Fibroblast of lung (primary cell): ENCODE measurements at regions not wholly inside any gene's neighbourhood (a gene's known extent, or its start where the extent isn't known, plus 50 kb on each side); places are given as distances from the start of the nearest gene placed in this dataset.

Experiments used
- DNase-seq, 2 donors: peaks; one replicate each; pipeline versions ENCODE4 v3.0.0 to v3.0.0-alpha.2; 2010; ENCODE audit warnings: low read depth in 2 of 2
- H2AFZ ChIP-seq: 2 replicates; pipeline ENCODE4 v1.5.1; 2012; ENCODE audit warnings: low read length, control low read depth, inconsistent platforms
- H3K27ac ChIP-seq: 2 replicates; pipeline ENCODE4 v1.5.1; 2011; ENCODE audit warnings: low read length, control low read depth; ENCODE audit not compliant: insufficient read depth
- H3K27me3 ChIP-seq: 2 replicates; pipeline ENCODE4 v1.5.1; 2011; ENCODE audit warnings: mild to moderate bottlenecking, low read length; ENCODE audit not compliant: control insufficient read depth, insufficient read depth
- H3K36me3 ChIP-seq: 2 replicates; pipeline ENCODE4 v1.5.1; 2011; ENCODE audit warnings: low read length; ENCODE audit not compliant: control insufficient read depth, insufficient read depth
- H3K4me1 ChIP-seq: 2 replicates; pipeline ENCODE4 v1.5.1; 2011; ENCODE audit warnings: low read length; ENCODE audit not compliant: control insufficient read depth, insufficient read depth; ENCODE audit errors: extremely low read depth
- H3K4me2 ChIP-seq: 2 replicates; pipeline ENCODE4 v1.5.1; 2011; ENCODE audit warnings: low read length, control low read depth; ENCODE audit not compliant: insufficient read depth; ENCODE audit errors: extremely low read depth
- H3K4me3 ChIP-seq, 4 experiments: fragments of 200-600 bp in 1 of 4; sonication (generic) in 1 of 4; replicated peaks in 1 of 4; 2 replicates each; pipeline ENCODE4 v1.5.1; 2011 to 2016; ENCODE audit warnings: low read length in 4 of 4, low read depth in 3 of 4, mild to moderate bottlenecking in 3 of 4, control low read depth in 2 of 4, inconsistent platforms in 1 of 4, mixed read lengths in 1 of 4; ENCODE audit not compliant: insufficient read depth in 1 of 4; ENCODE audit errors: control extremely low read depth in 1 of 4
- H3K79me2 ChIP-seq: 2 replicates; pipeline ENCODE4 v1.5.1; 2012; ENCODE audit warnings: mild to moderate bottlenecking, low read length, inconsistent platforms; ENCODE audit not compliant: control insufficient read depth, insufficient read depth
- H3K9ac ChIP-seq: 2 replicates; pipeline ENCODE4 v1.5.1; 2011; ENCODE audit warnings: mild to moderate bottlenecking, low read length, control low read depth; ENCODE audit not compliant: insufficient read depth
- H3K9me3 ChIP-seq: 2 replicates; pipeline ENCODE4 v1.5.1; 2012; ENCODE audit warnings: low read depth, low read length; ENCODE audit not compliant: control insufficient read depth, insufficient read depth
- H4K20me1 ChIP-seq: 2 replicates; pipeline ENCODE4 v1.5.1; 2011; ENCODE audit warnings: low read length; ENCODE audit not compliant: control insufficient read depth, insufficient read depth; ENCODE audit errors: extremely low read depth
- EZH2 ChIP-seq: IDR thresholded peaks from 2 replicates; pipeline ENCODE4 v1.5.1; 2012; ENCODE audit warnings: low read length, control low read depth, mild to moderate bottlenecking; ENCODE audit errors: missing control alignments
- TF ChIP-seq, protein P1 (sequence below), 2 donors: IDR thresholded peaks in 1 of 2; conservative IDR thresholded peaks in 1 of 2; 1 replicate in 1 of 2; 2 replicates in 1 of 2; pipeline ENCODE4 v1.5.1; 2011 to 2012; ENCODE audit warnings: low read length in 2 of 2, control low read depth in 1 of 2, inconsistent platforms in 1 of 2, low read depth in 1 of 2, mild to moderate bottlenecking in 1 of 2

DNA sequence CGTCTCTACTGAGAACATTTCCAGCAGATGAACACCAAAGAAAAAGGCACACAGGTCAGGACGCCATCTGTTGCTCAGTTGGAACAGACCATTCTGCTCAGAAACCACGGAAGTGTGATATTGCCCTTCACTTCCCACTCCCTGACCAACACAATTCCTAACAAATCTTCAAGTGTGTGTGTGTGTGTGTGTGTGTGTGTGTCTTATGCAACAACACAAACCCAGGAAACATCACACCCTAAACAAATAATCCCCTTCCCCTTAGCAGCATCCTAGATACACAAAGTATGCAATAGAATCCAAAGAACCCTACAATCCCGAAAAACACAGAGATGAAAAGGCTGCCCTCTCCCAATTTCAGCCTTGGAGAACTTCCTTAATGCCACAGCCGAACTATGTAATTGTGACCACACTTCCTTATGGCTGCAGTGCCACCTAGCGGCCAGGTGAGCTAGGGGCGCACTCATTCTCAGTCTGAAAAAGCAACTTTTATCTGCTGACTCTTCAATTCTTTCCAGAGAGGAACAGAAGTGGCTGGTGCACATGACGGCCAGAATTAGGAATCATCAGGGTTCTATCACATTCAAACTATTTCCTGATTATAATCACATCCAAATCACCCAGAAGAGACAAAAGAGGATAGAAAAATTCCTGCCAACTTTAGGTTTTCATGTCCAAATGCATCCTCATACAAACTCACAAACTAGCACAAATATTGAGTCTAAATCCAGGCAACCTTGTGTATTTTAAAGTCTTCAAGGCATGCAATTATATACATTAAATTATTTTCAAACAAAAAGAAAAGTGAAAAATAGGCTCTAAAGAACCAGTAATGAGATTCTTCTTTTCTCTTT is 164.9 kb downstream of the DHX15 start:
- TF ChIP-seq EZH2, result no peak
- TF ChIP-seq, protein P1, sequence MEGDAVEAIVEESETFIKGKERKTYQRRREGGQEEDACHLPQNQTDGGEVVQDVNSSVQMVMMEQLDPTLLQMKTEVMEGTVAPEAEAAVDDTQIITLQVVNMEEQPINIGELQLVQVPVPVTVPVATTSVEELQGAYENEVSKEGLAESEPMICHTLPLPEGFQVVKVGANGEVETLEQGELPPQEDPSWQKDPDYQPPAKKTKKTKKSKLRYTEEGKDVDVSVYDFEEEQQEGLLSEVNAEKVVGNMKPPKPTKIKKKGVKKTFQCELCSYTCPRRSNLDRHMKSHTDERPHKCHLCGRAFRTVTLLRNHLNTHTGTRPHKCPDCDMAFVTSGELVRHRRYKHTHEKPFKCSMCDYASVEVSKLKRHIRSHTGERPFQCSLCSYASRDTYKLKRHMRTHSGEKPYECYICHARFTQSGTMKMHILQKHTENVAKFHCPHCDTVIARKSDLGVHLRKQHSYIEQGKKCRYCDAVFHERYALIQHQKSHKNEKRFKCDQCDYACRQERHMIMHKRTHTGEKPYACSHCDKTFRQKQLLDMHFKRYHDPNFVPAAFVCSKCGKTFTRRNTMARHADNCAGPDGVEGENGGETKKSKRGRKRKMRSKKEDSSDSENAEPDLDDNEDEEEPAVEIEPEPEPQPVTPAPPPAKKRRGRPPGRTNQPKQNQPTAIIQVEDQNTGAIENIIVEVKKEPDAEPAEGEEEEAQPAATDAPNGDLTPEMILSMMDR (conservative IDR thresholded peaks at IDR 0.05 in 1 of 2, IDR thresholded peaks at IDR 0.05 in 1 of 2; ENCODE audit: low read depth in 1 of 2, low read length in 2 of 2), result peak; percentile 94
- Histone ChIP-seq H3K36me3 (no peaks in the 10 kb centered on the region), H3K27ac (no peak overlapping the region), H3K4me1 (no peaks in the 10 kb centered on the region), H3K79me2 (no peaks in the 10 kb centered on the region), H4K20me1 (no peaks in the 10 kb centered on the region), H3K9ac (no peak overlapping the region), H3K4me3 (no peak overlapping the region), H3K9me3 (no peaks in the 10 kb centered on the region), H2AFZ (no peak overlapping the region), H3K27me3 (no peaks in the 10 kb centered on the region), H3K4me2 (no peak overlapping the region)
- peak; percentile 68 to 84 for DNase-seq

GRCh38 chr4:24417206-24417605 is 167.1 kb downstream of the DHX15 start:
- Histone ChIP-seq H3K4me2 (no peak overlapping the region), H4K20me1 (no peaks in the 10 kb centered on the region), H3K9ac (no peak overlapping the region), H3K27me3 (no peaks in the 10 kb centered on the region), H3K4me3 (no peak overlapping the region), H3K36me3 (no peaks in the 10 kb centered on the region), H3K9me3 (no peaks in the 10 kb centered on the region), H2AFZ (no peak overlapping the region), H3K79me2 (no peaks in the 10 kb centered on the region), H3K4me1 (no peaks in the 10 kb centered on the region), H3K27ac (no peak overlapping the region)
- TF ChIP-seq, protein P1 (conservative IDR thresholded peaks at IDR 0.05 in 1 of 2, IDR thresholded peaks at IDR 0.05 in 1 of 2; ENCODE audit: low read depth in 1 of 2, low read length in 2 of 2), result no peak
- no peak for TF ChIP-seq EZH2
- peak in 1 of 2 donors; percentile 57 for DNase-seq

DNA sequence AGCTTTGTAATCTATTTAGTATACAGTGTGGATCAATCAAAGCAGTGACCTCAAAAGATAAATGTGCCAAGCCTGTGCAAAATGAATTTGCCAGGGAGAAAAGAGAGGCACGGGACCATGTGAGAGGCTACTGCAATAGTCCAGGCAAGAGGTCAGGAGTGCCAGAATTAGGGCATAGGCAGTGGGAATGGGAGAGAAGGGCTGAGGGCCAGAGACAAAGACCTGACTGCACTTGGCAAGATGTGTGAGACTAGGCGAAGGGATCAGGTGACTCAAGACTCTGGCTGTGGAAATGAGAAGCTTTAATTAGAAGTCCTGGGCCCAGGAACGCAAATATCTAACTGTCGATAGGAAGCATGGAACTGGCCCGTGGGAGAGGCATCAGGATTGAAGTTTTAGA is 168.1 kb downstream of the DHX15 start:
- Histone ChIP-seq H3K79me2 (no peaks in the 10 kb centered on the region), H3K27me3 (no peaks in the 10 kb centered on the region), H3K27ac (no peak overlapping the region), H3K4me2 (no peak overlapping the region), H3K4me3 (no peak overlapping the region), H3K4me1 (no peaks in the 10 kb centered on the region), H4K20me1 (no peaks in the 10 kb centered on the region), H3K36me3 (no peaks in the 10 kb centered on the region), H3K9me3 (no peaks in the 10 kb centered on the region), H2AFZ (no peak overlapping the region), H3K9ac (no peak overlapping the region)
- no peak for DNase-seq
- no peak for TF ChIP-seq EZH2
- TF ChIP-seq, protein P1 (conservative IDR thresholded peaks at IDR 0.05 in 1 of 2, IDR thresholded peaks at IDR 0.05 in 1 of 2; ENCODE audit: low read depth in 1 of 2, low read length in 2 of 2), result no peak
